ENCODE measurements at regions not wholly inside any gene's neighbourhood (a gene's known extent, or its start where the extent isn't known, plus 50 kb on each side); places are given as distances from the start of the nearest gene placed in this dataset.

GRCh38 chr9:82571540-82571939 lies 491.4 kb downstream of the RASEF start:
- Mint-ChIP-seq H3K4me1 (no peaks in the 10 kb centered on the region), H3K9me3 (peaks cover 17 to 20% of the 10 kb centered on the region in 2 experiments), H3K36me3 (ENCODE audit: insufficient read depth in 1 of 3, low read depth in 3 of 3) (peaks cover 3 to 18% (median 4%) of the 10 kb centered on the region in 3 experiments; a peak in 5 of 7 replicates), H3K27ac (no peak overlapping the region), H3K27me3 (ENCODE audit: low read depth) (no peaks in the 10 kb centered on the region), H3K4me3 (no peak overlapping the region)
- no peak for TF ChIP-seq CTCF (conservative IDR thresholded peaks at IDR 0.05)
- Histone ChIP-seq H2AK5ac (ENCODE audit: insufficient read length, low read length) (no peak overlapping the region), H3K4ac (ENCODE audit: low read depth, low read length) (no peak overlapping the region), H3K4me2 (ENCODE audit: insufficient read depth, insufficient read length, low read length) (no peak overlapping the region), H4K5ac (ENCODE audit: insufficient read length, low read depth, low read length) (no peak overlapping the region), H2BK15ac (ENCODE audit: low read depth, low read length) (no peak overlapping the region), H3K9me3 (ENCODE audit: control insufficient read depth, low read depth, low read length) (no peaks in the 10 kb centered on the region), H3K9ac (ENCODE audit: extremely low read depth, insufficient read length, low read length) (no peak overlapping the region), H2BK20ac (ENCODE audit: low read depth, low read length, poor library complexity, severe bottlenecking) (no peak overlapping the region), H2AFZ (ENCODE audit: low read length) (no peak overlapping the region), H3K18ac (ENCODE audit: insufficient read length, low read depth, low read length) (no peak overlapping the region), H3K27ac (ENCODE audit: insufficient read length, low read depth, low read length) (no peak overlapping the region), H4K20me1 (ENCODE audit: control insufficient read depth, insufficient read depth, insufficient read length) (no peaks in the 10 kb centered on the region), H3K27me3 (ENCODE audit: insufficient read depth, low read length) (no peaks in the 10 kb centered on the region), H2BK5ac (ENCODE audit: insufficient read length, low read length) (no peak overlapping the region), H3K14ac (ENCODE audit: insufficient read depth, low read length) (no peak overlapping the region), H4K8ac (replicated peaks; ENCODE audit: insufficient read length, low read depth, low read length) (no peak overlapping the region), H2BK12ac (ENCODE audit: insufficient read length, low read depth, low read length) (no peak overlapping the region), H4K91ac (ENCODE audit: insufficient read length, low read depth, low read length) (no peak overlapping the region), H3K56ac (ENCODE audit: insufficient read length, low read depth, low read length) (no peak overlapping the region), H2BK120ac (ENCODE audit: low read depth, low read length, poor library complexity, severe bottlenecking) (no peak overlapping the region), H3K4me1 (ENCODE audit: insufficient read depth, low read length) (no peaks in the 10 kb centered on the region), H3K23ac (ENCODE audit: insufficient read length, low read depth, low read length) (no peak overlapping the region), H3K79me2 (ENCODE audit: insufficient read depth, low read length) (no peaks in the 10 kb centered on the region), H3T11ph (ENCODE audit: low read length) (no peak overlapping the region), H3K23me2 (ENCODE audit: insufficient read length, low read depth, low read length, poor library complexity, severe bottlenecking) (no peaks in the 10 kb centered on the region), H3K79me1 (ENCODE audit: insufficient read depth, low read depth, low read length, poor library complexity, severe bottlenecking) (no peaks in the 10 kb centered on the region)
- DNase-seq, result no peak
